Neural cell (in vitro differentiated cells): ENCODE measurements at regions not wholly inside any gene's neighbourhood (a gene's known extent, or its start where the extent isn't known, plus 50 kb on each side); places are given as distances from the start of the nearest gene placed in this dataset.

ENCODE experiments used
- H2AFZ ChIP-seq: fragments of 200-600, 300-800 bp; sonication (generic), shearing (Covaris generic); 2 replicates; pipeline ENCODE4 v1.6.0; 2014; ENCODE audit warnings: low read depth, mild to moderate bottlenecking, antibody characterized with exemption, low read length, moderate library complexity
- H3F3A ChIP-seq: fragments of 200-600 bp; shearing (Covaris generic); 2 replicates; pipeline ENCODE4 v1.6.1; 2016; ENCODE audit warnings: mild to moderate bottlenecking, moderate library complexity, mixed read lengths, antibody characterized with exemption, low read length; ENCODE audit not compliant: insufficient read depth, poor library complexity, severe bottlenecking
- H3K27ac ChIP-seq: fragments of 200-600, 300-800 bp; sonication (generic), shearing (Covaris generic); 2 replicates; pipeline ENCODE4 v1.5.1; 2014; ENCODE audit warnings: mild to moderate bottlenecking, low read length, moderate library complexity
- H3K27me3 ChIP-seq: fragments of 300-800, 200-600 bp; sonication (generic), shearing (Covaris generic); 2 replicates; pipeline ENCODE4 v1.6.0; 2014; ENCODE audit warnings: mild to moderate bottlenecking, low read depth, low read length, moderate library complexity; ENCODE audit not compliant: insufficient read depth
- H3K36me3 ChIP-seq: fragments of 300-800, 200-600 bp; sonication (generic), shearing (Covaris generic); 2 replicates; pipeline ENCODE4 v1.5.1; 2014; ENCODE audit warnings: mild to moderate bottlenecking, antibody characterized with exemption, low read length, moderate library complexity; ENCODE audit not compliant: insufficient read depth
- H3K4me2 ChIP-seq: fragments of 300-800, 200-600 bp; sonication (generic), shearing (Covaris generic); 2 replicates; pipeline ENCODE4 v1.6.0; 2014; ENCODE audit warnings: mild to moderate bottlenecking, low read length
- H3K4me3 ChIP-seq: fragments of 300-800, 200-600 bp; sonication (generic), shearing (Covaris generic); 2 replicates; pipeline ENCODE4 v1.5.1; 2014; ENCODE audit warnings: mild to moderate bottlenecking, low read length, moderate library complexity
- H3K79me2 ChIP-seq: fragments of 200-600 bp; shearing (Covaris generic); replicated peaks from 2 replicates; pipeline ENCODE4 v1.6.0; 2014; ENCODE audit warnings: mild to moderate bottlenecking, low read length, moderate library complexity; ENCODE audit not compliant: insufficient read depth
- H3K9ac ChIP-seq: fragments of 300-800, 200-600 bp; sonication (generic), shearing (Covaris generic); 2 replicates; pipeline ENCODE4 v1.6.1; 2016; ENCODE audit warnings: mild to moderate bottlenecking, low read length, mixed read lengths
- H3K9me2 ChIP-seq: fragments of 200-600 bp; shearing (Covaris generic); 2 replicates; pipeline ENCODE4 v1.6.1; 2016; ENCODE audit warnings: mild to moderate bottlenecking, low read length, mixed read lengths; ENCODE audit not compliant: insufficient read depth
- H3K9me3 ChIP-seq: fragments of 200-600, 300-800 bp; sonication (generic), shearing (Covaris generic); 2 replicates; pipeline ENCODE4 v1.6.1; 2016; ENCODE audit warnings: mild to moderate bottlenecking, mixed run types, low read length, moderate library complexity, mixed read lengths
- H4K20me1 ChIP-seq: fragments of 200-600 bp; shearing (Covaris generic); 2 replicates; pipeline ENCODE4 v1.6.1; 2016; ENCODE audit warnings: mild to moderate bottlenecking, mixed run types; ENCODE audit not compliant: insufficient read depth
- EP300 ChIP-seq: fragments of 450-650 bp; conservative IDR thresholded peaks from 2 replicates; pipeline ENCODE4 v1.6.1; 2014; ENCODE audit warnings: antibody characterized with exemption, mild to moderate bottlenecking, moderate library complexity; ENCODE audit not compliant: poor library complexity, severe bottlenecking
- EZH2 ChIP-seq: fragments of 200-600, 300-800 bp; shearing (Covaris generic), sonication (generic); IDR thresholded peaks from 2 replicates; pipeline ENCODE4 v1.6.1; 2014; ENCODE audit warnings: antibody characterized with exemption, low read length, borderline replicate concordance, mild to moderate bottlenecking; ENCODE audit not compliant: insufficient read depth, poor library complexity, severe bottlenecking
- MXI1 ChIP-seq: fragments of 450-650 bp; conservative IDR thresholded peaks from 2 replicates; pipeline ENCODE4 v1.6.1; 2014; ENCODE audit warnings: antibody characterized with exemption, mild to moderate bottlenecking; ENCODE audit not compliant: poor library complexity, severe bottlenecking
- POLR2AphosphoS5 ChIP-seq: IDR thresholded peaks from 2 replicates; pipeline ENCODE4 v1.6.1; 2012
- RAD21 ChIP-seq: fragments of 450-650 bp; conservative IDR thresholded peaks from 2 replicates; pipeline ENCODE4 v1.6.1; 2014; ENCODE audit warnings: antibody characterized with exemption, mild to moderate bottlenecking, moderate library complexity
- SMC3 ChIP-seq: fragments of 450-650 bp; conservative IDR thresholded peaks from 2 replicates; pipeline ENCODE4 v1.6.1; 2014; ENCODE audit warnings: antibody characterized with exemption, mild to moderate bottlenecking, moderate library complexity; ENCODE audit not compliant: poor library complexity
- TAF1 ChIP-seq: IDR thresholded peaks from 2 replicates; pipeline ENCODE4 v1.6.1; 2012; ENCODE audit warnings: low read depth
- TF ChIP-seq, protein P1 (sequence below): IDR thresholded peaks from 2 replicates; pipeline ENCODE4 v1.6.1; 2012; ENCODE audit warnings: borderline replicate concordance
- TF ChIP-seq, protein P2 (sequence below): fragments of 450-650 bp; IDR thresholded peaks from 2 replicates; pipeline ENCODE4 v1.5.1; 2014; ENCODE audit warnings: antibody characterized with exemption, mild to moderate bottlenecking, moderate library complexity; ENCODE audit not compliant: poor library complexity, severe bottlenecking

DNA sequence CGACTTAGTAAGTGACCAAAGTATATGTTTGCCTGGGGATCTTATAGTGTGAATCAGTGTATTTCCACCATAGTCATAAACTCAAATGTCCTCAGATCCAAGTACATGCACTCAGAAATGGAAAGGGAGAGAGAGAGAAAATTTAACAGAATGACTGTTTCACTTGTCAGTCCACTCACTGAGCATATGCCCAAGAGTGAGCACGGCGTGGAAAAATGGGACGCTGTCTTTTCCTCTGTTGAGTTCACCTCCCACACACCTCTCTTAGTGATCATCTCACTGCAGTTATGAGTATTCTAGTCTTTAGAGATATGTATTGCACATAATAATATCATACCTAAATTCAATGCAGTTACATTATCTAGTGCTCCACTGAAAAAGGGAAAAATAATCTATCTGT, 156.8 kb upstream of the PRMT6 start:
- H3K4me3 ChIP-seq, result no peak overlapping the region
- H3K36me3 ChIP-seq, result no peaks in the 10 kb centered on the region
- H3K79me2 ChIP-seq, result no peaks in the 10 kb centered on the region
- no peak overlapping the region for H3K27ac ChIP-seq
- no peaks in the 10 kb centered on the region for H3K9me3 ChIP-seq
- H4K20me1 ChIP-seq, result no peaks in the 10 kb centered on the region
- no peak overlapping the region for H2AFZ ChIP-seq
- H3K27me3 ChIP-seq, result peaks cover 4% of the 10 kb centered on the region
- no peak for TF ChIP-seq EZH2
- no peak for TF ChIP-seq RAD21
- TF ChIP-seq, protein P1, sequence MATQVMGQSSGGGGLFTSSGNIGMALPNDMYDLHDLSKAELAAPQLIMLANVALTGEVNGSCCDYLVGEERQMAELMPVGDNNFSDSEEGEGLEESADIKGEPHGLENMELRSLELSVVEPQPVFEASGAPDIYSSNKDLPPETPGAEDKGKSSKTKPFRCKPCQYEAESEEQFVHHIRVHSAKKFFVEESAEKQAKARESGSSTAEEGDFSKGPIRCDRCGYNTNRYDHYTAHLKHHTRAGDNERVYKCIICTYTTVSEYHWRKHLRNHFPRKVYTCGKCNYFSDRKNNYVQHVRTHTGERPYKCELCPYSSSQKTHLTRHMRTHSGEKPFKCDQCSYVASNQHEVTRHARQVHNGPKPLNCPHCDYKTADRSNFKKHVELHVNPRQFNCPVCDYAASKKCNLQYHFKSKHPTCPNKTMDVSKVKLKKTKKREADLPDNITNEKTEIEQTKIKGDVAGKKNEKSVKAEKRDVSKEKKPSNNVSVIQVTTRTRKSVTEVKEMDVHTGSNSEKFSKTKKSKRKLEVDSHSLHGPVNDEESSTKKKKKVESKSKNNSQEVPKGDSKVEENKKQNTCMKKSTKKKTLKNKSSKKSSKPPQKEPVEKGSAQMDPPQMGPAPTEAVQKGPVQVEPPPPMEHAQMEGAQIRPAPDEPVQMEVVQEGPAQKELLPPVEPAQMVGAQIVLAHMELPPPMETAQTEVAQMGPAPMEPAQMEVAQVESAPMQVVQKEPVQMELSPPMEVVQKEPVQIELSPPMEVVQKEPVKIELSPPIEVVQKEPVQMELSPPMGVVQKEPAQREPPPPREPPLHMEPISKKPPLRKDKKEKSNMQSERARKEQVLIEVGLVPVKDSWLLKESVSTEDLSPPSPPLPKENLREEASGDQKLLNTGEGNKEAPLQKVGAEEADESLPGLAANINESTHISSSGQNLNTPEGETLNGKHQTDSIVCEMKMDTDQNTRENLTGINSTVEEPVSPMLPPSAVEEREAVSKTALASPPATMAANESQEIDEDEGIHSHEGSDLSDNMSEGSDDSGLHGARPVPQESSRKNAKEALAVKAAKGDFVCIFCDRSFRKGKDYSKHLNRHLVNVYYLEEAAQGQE, result no peak
- TF ChIP-seq MXI1, result no peak
- TF ChIP-seq TAF1, result no peak
- TF ChIP-seq SMC3, result no peak
- TF ChIP-seq POLR2AphosphoS5, result no peak
- TF ChIP-seq, protein P2, sequence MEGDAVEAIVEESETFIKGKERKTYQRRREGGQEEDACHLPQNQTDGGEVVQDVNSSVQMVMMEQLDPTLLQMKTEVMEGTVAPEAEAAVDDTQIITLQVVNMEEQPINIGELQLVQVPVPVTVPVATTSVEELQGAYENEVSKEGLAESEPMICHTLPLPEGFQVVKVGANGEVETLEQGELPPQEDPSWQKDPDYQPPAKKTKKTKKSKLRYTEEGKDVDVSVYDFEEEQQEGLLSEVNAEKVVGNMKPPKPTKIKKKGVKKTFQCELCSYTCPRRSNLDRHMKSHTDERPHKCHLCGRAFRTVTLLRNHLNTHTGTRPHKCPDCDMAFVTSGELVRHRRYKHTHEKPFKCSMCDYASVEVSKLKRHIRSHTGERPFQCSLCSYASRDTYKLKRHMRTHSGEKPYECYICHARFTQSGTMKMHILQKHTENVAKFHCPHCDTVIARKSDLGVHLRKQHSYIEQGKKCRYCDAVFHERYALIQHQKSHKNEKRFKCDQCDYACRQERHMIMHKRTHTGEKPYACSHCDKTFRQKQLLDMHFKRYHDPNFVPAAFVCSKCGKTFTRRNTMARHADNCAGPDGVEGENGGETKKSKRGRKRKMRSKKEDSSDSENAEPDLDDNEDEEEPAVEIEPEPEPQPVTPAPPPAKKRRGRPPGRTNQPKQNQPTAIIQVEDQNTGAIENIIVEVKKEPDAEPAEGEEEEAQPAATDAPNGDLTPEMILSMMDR, result no peak
- no peak for TF ChIP-seq EP300
- no peaks in the 10 kb centered on the region for H3F3A ChIP-seq
- H3K4me2 ChIP-seq, result no peak overlapping the region
- no peaks in the 10 kb centered on the region for H3K9me2 ChIP-seq
- no peak overlapping the region for H3K9ac ChIP-seq

DNA sequence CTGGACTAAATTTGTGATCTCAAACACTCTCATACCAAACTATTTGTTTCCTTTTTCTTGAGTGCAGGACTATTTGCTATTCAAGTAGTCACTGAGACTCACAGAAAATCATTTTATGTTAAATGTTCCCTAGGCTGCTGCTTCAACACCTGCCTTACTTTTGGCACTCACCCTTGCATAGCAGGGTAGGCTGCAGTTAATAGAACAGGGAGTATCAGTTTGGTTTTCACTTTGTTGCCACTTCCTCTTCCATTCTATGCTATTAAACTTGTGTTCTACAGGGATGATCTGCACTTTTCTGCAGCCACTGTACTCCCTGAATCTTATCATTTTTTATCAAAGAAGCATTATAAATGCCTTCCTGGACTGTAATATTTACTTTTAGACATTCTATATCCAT, 148.7 kb upstream of the PRMT6 start:
- Histone ChIP-seq H3K9ac (no peak overlapping the region), H3K4me3 (no peak overlapping the region), H3K4me2 (no peak overlapping the region), H3K27me3 (no peaks in the 10 kb centered on the region), H3K27ac (no peak overlapping the region), H3K9me2 (no peaks in the 10 kb centered on the region), H3F3A (no peaks in the 10 kb centered on the region), H2AFZ (no peak overlapping the region), H3K9me3 (no peaks in the 10 kb centered on the region), H3K79me2 (no peaks in the 10 kb centered on the region), H3K36me3 (no peaks in the 10 kb centered on the region), H4K20me1 (no peaks in the 10 kb centered on the region)
- TF ChIP-seq, protein P1, result no peak
- TF ChIP-seq POLR2AphosphoS5, result no peak
- TF ChIP-seq TAF1, result no peak
- no peak for TF ChIP-seq RAD21
- TF ChIP-seq EP300, result no peak
- TF ChIP-seq SMC3, result no peak
- TF ChIP-seq EZH2, result no peak
- no peak for TF ChIP-seq MXI1
- TF ChIP-seq, protein P2, result no peak
